Testis (tissue), 2 donors: ENCODE measurements at regions not wholly inside any gene's neighbourhood (a gene's known extent, or its start where the extent isn't known, plus 50 kb on each side); places are given as distances from the start of the nearest gene placed in this dataset.
"Not testable (repeated sequence)": the region's sequence is repeated elsewhere in the genome, so short reads cannot be mapped to it uniquely, and the experiment has no call there.

Experiments
- DNase-seq: peaks from one replicate; pipeline ENCODE4 v3.0.0-alpha.2; 2019
- H3K27ac ChIP-seq, 2 donors: fragments of 200-600 bp; sonication (generic); one replicate each; pipeline ENCODE4 v1.5.1; 2019
- H3K27me3 ChIP-seq: fragments of 200-600 bp; sonication (generic); one replicate; pipeline ENCODE4 v1.5.1; 2019
- H3K36me3 ChIP-seq: fragments of 200-600 bp; sonication (generic); one replicate; pipeline ENCODE4 v1.5.1; 2017; ENCODE audit warnings: low read depth; ENCODE audit errors: missing control alignments
- H3K4me1 ChIP-seq: fragments of 200-600 bp; sonication (generic); one replicate; pipeline ENCODE4 v1.5.1; 2019
- H3K4me3 ChIP-seq, 2 donors: fragments of 200-600 bp; sonication (generic); one replicate each; pipeline ENCODE4 v1.5.1; 2017 to 2019
- H3K9me3 ChIP-seq: fragments of 200-600 bp; sonication (generic); one replicate; pipeline ENCODE4 v1.5.1; 2017
- POLR2A ChIP-seq: fragments of 450-650 bp; IDR thresholded peaks from one replicate; pipeline ENCODE4 v1.6.1; 2017; ENCODE audit warnings: antibody characterized with exemption, mild to moderate bottlenecking, moderate library complexity
- WGBS, 2 donors: methylation state at CpG; one replicate each; pipeline ENCODE4 v1.1.5; 2018; 5-methylcytosine and 5-hydroxymethylcytosine counted together
- intact Hi-C: fragments of 100-400 bp; cut with DNase I; formaldehyde crosslinking; loops from one replicate; pipeline ENCODE4 v1.15.1; 2023; ENCODE audit warnings: low total_unique reads
- TF ChIP-seq, protein P1 (sequence below), 3 experiments: fragments of 450-650 bp in 2 of 3; fragments of 200-600 bp in 1 of 3; sonication (generic) in 1 of 3; IDR thresholded peaks; one replicate each; pipeline ENCODE4 v1.5.1; 2016 to 2019; ENCODE audit warnings: antibody characterized with exemption in 3 of 3, mild to moderate bottlenecking in 2 of 3, moderate library complexity in 1 of 3

- intact Hi-C loops, result no loop called here
- no peak for DNase-seq
- no peaks in the 10 kb centered on the region for H3K9me3 ChIP-seq
- TF ChIP-seq POLR2A, result no peak
- TF ChIP-seq, protein P1, sequence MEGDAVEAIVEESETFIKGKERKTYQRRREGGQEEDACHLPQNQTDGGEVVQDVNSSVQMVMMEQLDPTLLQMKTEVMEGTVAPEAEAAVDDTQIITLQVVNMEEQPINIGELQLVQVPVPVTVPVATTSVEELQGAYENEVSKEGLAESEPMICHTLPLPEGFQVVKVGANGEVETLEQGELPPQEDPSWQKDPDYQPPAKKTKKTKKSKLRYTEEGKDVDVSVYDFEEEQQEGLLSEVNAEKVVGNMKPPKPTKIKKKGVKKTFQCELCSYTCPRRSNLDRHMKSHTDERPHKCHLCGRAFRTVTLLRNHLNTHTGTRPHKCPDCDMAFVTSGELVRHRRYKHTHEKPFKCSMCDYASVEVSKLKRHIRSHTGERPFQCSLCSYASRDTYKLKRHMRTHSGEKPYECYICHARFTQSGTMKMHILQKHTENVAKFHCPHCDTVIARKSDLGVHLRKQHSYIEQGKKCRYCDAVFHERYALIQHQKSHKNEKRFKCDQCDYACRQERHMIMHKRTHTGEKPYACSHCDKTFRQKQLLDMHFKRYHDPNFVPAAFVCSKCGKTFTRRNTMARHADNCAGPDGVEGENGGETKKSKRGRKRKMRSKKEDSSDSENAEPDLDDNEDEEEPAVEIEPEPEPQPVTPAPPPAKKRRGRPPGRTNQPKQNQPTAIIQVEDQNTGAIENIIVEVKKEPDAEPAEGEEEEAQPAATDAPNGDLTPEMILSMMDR (IDR thresholded peaks at IDR 0.05), result no peak
- peak overlapping the region; percentile 6 to 43 for H3K27ac ChIP-seq
- H3K27me3 ChIP-seq, result no peaks in the 10 kb centered on the region
- no peaks in the 10 kb centered on the region for H3K4me1 ChIP-seq
- H3K4me3 ChIP-seq, result no peak overlapping the region
- H3K36me3 ChIP-seq, result no peaks in the 10 kb centered on the region
- 44 to 47% methylated on average over 14 of the region's 14 CpGs for WGBS, 2 donors
Measured at GRCh38 chr2:18976168-18976961, 382.1 kb downstream of the OSR1 start.

DNA sequence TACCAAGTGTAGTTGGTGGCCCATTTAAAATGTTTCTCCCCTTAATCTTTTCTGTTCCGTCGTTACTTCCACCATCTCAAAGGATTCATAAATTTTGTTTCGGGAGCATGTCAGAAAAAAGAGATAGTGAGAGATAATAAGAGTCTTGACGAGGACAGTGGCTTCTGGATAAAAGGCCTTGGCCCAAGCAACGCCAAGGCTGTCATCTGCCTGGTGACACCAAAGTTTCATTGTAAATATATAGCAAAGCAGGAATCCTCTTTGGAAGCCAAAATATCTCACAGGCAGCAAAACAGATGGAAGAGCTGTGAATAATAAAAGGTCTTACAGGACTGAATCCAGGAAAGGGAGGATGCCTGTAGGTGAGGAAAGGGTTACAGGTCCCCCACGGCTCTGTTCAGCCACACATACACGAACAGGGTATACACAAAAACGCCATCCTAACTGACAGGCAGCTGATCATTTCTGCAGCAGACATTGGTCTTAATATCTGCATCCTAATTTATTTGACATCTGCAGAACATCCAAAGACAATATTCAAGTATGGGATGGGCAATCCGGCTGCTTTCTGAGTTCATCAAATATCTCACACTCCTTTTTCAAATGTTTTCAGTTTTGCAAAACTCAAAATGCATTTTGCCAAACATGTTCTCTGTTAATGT is 382.8 kb downstream of the OSR1 start:
- no peaks in the 10 kb centered on the region for H3K27me3 ChIP-seq
- intact Hi-C loops, result no loop called here
- H3K4me1 ChIP-seq, result no peaks in the 10 kb centered on the region
- no peaks in the 10 kb centered on the region for H3K36me3 ChIP-seq
- 40 to 46% methylated on average over 9 of the region's 9 CpGs for WGBS, 2 donors
- no peaks in the 10 kb centered on the region for H3K9me3 ChIP-seq
- no peak for DNase-seq
- H3K27ac ChIP-seq, result peak overlapping the region in 1 of 2 donors; percentile 43
- H3K4me3 ChIP-seq, result no peak overlapping the region
- TF ChIP-seq, protein P1 (IDR thresholded peaks at IDR 0.05), result no peak
- TF ChIP-seq POLR2A, result no peak

DNA sequence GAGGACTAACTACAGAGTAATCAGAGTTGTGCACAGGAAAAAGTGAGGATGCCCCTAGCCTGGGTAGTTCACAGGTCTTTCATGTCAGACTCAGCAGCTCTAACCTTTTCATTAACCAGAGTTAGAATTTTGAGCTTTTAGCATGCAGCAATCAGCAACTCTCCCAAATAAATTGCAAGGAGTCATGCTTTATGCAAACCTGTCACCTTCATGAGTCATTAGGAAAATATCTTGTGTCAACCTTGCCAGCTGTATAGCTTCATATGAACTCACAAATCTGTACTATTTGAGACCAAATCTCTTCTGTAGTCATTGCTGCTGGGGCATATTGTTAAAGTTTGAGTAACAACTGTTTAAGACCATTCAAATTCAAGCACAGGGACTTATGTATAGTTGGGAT is 382.3 kb upstream of the NT5C1B start:
- TF ChIP-seq, protein P1 (IDR thresholded peaks at IDR 0.05), result no peak
- no peak for TF ChIP-seq POLR2A
- H3K27ac ChIP-seq, result no peak overlapping the region
- no peak for DNase-seq
- H3K27me3 ChIP-seq, result no peaks in the 10 kb centered on the region
- H3K36me3 ChIP-seq, result no peaks in the 10 kb centered on the region
- no peak overlapping the region for H3K4me3 ChIP-seq
- no peaks in the 10 kb centered on the region for H3K4me1 ChIP-seq
- intact Hi-C loops, result no loop called here
- H3K9me3 ChIP-seq, result no peaks in the 10 kb centered on the region

DNA sequence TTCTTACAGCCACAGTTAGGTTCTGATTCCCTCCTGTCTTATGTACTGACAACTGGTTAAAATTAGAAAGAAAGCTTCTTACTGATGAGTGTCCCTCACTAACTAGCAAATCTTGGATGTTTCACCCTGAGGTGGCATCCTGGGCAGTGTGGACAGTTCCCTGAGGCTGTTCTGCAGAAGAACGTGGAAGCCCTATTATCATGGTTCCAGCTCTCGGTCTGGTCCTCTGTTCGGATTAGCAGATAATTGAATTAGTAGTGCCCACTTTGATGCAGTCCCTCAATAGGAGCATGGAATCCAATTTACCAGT is 381.7 kb upstream of the NT5C1B start:
- no peak for TF ChIP-seq POLR2A
- TF ChIP-seq, protein P1 (IDR thresholded peaks at IDR 0.05), result no peak
- no peaks in the 10 kb centered on the region for H3K36me3 ChIP-seq
- no peaks in the 10 kb centered on the region for H3K27me3 ChIP-seq
- H3K4me1 ChIP-seq, result no peaks in the 10 kb centered on the region
- no peak overlapping the region for H3K4me3 ChIP-seq
- WGBS, 2 donors, result 86 to 91% methylated on average over 3 of the region's 3 CpGs
- intact Hi-C loops, result no loop called here
- no peak overlapping the region for H3K27ac ChIP-seq
- H3K9me3 ChIP-seq, result no peaks in the 10 kb centered on the region
- DNase-seq, result no peak

GRCh38 chr2:18966131-18966530 is 376.8 kb upstream of the NT5C1B start:
- peaks cover 12% of the 10 kb centered on the region for H3K4me1 ChIP-seq
- H3K4me3 ChIP-seq, result no peak overlapping the region
- intact Hi-C loops, result no loop called here
- no peaks in the 10 kb centered on the region for H3K36me3 ChIP-seq
- no peaks in the 10 kb centered on the region for H3K27me3 ChIP-seq
- no peak for DNase-seq
- TF ChIP-seq, protein P1 (IDR thresholded peaks at IDR 0.05), result no peak
- TF ChIP-seq POLR2A, result no peak
- no peak overlapping the region for H3K27ac ChIP-seq
- WGBS, 2 donors, result 33 to 41% methylated on average over 1 of the region's 1 CpG
- no peaks in the 10 kb centered on the region for H3K9me3 ChIP-seq

DNA sequence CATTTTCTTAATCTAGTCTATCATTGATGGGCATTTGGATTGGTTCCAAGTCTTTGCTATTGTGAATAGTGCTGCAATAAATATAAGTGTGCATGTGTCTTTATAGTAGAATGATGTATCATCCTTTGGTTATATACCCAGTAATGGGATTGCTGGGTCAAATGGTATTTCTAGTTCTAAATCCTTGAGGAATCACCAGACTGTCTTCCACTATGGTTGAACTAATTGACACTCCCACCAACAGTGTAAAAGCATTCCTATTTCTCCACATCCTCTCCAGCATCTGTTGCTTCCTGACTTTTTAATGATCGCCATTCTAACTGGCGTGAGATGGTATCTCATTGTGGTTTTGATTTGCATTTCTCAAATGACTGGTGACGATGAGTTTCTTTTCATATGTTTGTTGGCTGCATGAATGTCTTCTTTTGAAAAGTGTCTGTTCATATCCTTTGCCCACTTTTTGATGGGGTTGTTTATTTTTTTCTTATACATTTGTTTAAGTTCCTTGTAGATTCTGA is 374.4 kb upstream of the NT5C1B start:
- WGBS, 2 donors, result 97 to 100% methylated on average over 3 of the region's 3 CpGs
- H3K9me3 ChIP-seq, H3K36me3 ChIP-seq, DNase-seq, H3K4me3 ChIP-seq, H3K27me3 ChIP-seq, intact Hi-C loops, H3K27ac ChIP-seq: not testable (repeated sequence)
- H3K4me1 ChIP-seq, result peaks cover 15% of the 10 kb centered on the region
